SHP77 treated with DMSO at 0.1 percent for 48 hours (cell line): ENCODE measurements at regions not wholly inside any gene's neighbourhood (a gene's known extent, or its start where the extent isn't known, plus 50 kb on each side); places are given as distances from the start of the nearest gene placed in this dataset.

Source experiments
- DNase-seq: peaks from one replicate; lab custom pipeline; 2025; lab: John Stamatoyannopoulos, UW

- DNase-seq: no peak
Observed at GRCh38 chr4:137739391-137739790, 207.1 kb upstream of the PCDH18 start.

GRCh38 chr4:137738375-137738990 lies 206.2 kb upstream of the PCDH18 start:
- DNase-seq: no peak

- no peak for DNase-seq
Observed at GRCh38 chr4:137735561-137736104, 203.3 kb upstream of the PCDH18 start.

GRCh38 chr4:137733174-137734141 lies 201.2 kb upstream of the PCDH18 start:
- peak; percentile 32 for DNase-seq

- no peak for DNase-seq
Observed at GRCh38 chr4:137722910-137723309, 190.6 kb upstream of the PCDH18 start.

GRCh38 chr4:137711502-137711901 lies 179.2 kb upstream of the PCDH18 start:
- no peak for DNase-seq

- DNase-seq: no peak
Observed at GRCh38 chr4:137707626-137708025, 175.3 kb upstream of the PCDH18 start.

GRCh38 chr4:137707102-137707620 lies 174.9 kb upstream of the PCDH18 start:
- DNase-seq: no peak

GRCh38 chr4:137705171-137705783 lies 173.0 kb upstream of the PCDH18 start:
- no peak for DNase-seq

GRCh38 chr4:137703195-137703594 lies 170.9 kb upstream of the PCDH18 start:
- DNase-seq: peak; percentile 2

GRCh38 chr4:137702512-137702911 lies 170.2 kb upstream of the PCDH18 start:
- no peak for DNase-seq

- DNase-seq: no peak
Observed at GRCh38 chr4:137701401-137701800, 169.1 kb upstream of the PCDH18 start.

GRCh38 chr4:137700751-137701150 lies 168.5 kb upstream of the PCDH18 start:
- no peak for DNase-seq

- DNase-seq: no peak
Observed at GRCh38 chr4:137700072-137700471, 167.8 kb upstream of the PCDH18 start.

GRCh38 chr4:137694138-137694537 lies 161.8 kb upstream of the PCDH18 start:
- no peak for DNase-seq

GRCh38 chr4:137693641-137694040 lies 161.3 kb upstream of the PCDH18 start:
- DNase-seq: no peak

GRCh38 chr4:137692205-137692604 lies 159.9 kb upstream of the PCDH18 start:
- no peak for DNase-seq

- no peak for DNase-seq
Observed at GRCh38 chr4:137688651-137689050, 156.4 kb upstream of the PCDH18 start.

- DNase-seq: no peak
Observed at GRCh38 chr4:137685357-137685756, 153.1 kb upstream of the PCDH18 start.

- no peak for DNase-seq
Observed at GRCh38 chr4:137681081-137681480, 148.8 kb upstream of the PCDH18 start.

- no peak for DNase-seq
Observed at GRCh38 chr4:137678796-137679195, 146.5 kb upstream of the PCDH18 start.

GRCh38 chr4:137677863-137678262 lies 145.6 kb upstream of the PCDH18 start:
- no peak for DNase-seq
